NCI-H2196 (cell line): ENCODE measurements at regions not wholly inside any gene's neighbourhood (a gene's known extent, or its start where the extent isn't known, plus 50 kb on each side); places are given as distances from the start of the nearest gene placed in this dataset.

Experiments used
- DNase-seq: peaks from one replicate; lab custom pipeline; 2025; ENCODE audit not compliant: unreplicated experiment; lab: John Stamatoyannopoulos, UW

- DNase-seq = no peak
These were observed 74.7 kb upstream of the TRPC4 start for GRCh38 chr13:37944081-37944868.

GRCh38 chr13:37942929-37943328, 73.4 kb upstream of the TRPC4 start:
- DNase-seq = no peak

DNA sequence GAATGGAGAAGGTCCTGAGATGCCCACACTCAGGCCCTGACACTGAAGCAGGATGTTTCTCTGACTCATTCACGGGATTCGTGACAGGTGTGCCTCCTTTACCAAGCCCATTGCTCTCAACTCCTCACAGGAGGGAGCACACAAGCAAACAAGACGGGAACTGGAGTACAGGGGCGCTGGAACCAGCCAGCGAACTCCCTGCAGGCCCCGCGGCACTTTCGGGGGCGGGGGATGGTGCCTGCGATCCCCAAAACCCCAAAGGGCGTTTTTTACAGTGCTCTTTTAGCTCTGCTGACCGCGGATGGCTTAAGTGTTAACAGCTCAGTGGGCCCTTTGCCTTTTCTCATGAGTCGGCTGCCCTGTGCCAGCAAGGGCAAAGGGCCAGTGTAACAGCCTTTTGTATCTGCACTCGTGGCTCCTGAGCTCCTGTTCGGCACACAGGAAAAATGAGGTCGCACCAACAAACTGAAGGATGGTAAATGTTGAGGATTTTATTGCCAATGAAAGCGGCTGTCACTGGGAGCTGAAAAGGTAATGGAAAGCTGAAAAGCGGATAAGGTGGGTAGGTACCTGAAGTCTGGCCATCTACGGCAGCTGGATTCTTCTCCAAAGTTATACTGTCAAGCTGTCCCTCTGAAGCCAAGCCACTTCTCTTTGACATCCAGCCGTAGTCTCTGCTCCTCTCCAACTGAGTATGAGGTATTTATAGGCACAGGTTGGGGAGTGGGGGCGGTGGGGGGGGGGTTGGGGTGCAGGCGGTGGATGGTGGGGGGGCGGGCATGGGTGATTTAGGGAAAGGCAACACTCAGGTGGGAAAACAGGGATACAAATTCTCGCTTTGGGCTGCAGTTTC, 65.0 kb upstream of the TRPC4 start:
- DNase-seq = no peak

DNA sequence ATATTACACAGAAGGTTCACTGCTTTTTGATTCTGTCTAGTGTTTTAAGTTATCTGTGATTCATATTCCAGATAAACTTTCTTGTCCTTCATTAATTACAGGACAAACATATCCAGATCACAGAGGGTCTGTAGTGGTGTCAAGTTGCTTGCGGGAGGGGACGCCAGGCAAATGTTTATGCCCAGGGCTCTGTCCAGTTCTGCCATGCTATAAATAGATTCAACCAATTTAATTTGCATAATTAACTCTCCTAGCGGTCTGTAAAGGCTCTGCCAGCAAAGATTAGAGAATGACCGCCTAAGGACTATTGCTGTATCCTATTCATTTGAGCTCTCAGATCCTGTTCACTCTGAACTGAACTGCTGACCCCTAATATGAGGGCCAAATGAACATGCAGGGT, 59.7 kb upstream of the TRPC4 start:
- no peak for DNase-seq

- DNase-seq = no peak
These were observed 58.0 kb upstream of the TRPC4 start for GRCh38 chr13:37927561-37927960.

GRCh38 chr13:37925878-37926473, 56.4 kb upstream of the TRPC4 start:
- no peak for DNase-seq

DNA sequence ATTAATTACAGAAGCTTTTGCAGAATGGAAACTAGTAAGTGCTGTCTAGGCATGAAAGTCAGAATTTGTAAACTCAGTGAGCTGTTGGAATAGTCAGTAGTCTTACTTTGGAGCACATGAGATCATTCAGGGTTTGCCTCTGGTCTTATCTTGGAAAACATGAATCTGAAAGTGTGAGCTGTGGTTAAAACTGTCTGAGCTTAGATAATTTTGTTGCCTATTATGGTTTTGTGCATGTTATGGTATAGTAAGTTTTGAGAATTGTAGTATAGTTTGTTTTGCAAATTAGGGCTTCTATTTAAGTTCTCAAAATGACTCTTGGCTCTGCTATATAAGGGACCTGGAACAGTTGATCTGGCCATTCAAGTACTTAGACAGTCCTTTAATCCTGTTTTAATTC, 53.7 kb upstream of the TRPC4 start:
- no peak for DNase-seq

- DNase-seq = no peak
These were observed 49.8 kb upstream of the TRPC4 start for GRCh38 chr13:37919329-37919880.
